ENCODE measurements at regions not wholly inside any gene's neighbourhood (a gene's known extent, or its start where the extent isn't known, plus 50 kb on each side); places are given as distances from the start of the nearest gene placed in this dataset.

DNA sequence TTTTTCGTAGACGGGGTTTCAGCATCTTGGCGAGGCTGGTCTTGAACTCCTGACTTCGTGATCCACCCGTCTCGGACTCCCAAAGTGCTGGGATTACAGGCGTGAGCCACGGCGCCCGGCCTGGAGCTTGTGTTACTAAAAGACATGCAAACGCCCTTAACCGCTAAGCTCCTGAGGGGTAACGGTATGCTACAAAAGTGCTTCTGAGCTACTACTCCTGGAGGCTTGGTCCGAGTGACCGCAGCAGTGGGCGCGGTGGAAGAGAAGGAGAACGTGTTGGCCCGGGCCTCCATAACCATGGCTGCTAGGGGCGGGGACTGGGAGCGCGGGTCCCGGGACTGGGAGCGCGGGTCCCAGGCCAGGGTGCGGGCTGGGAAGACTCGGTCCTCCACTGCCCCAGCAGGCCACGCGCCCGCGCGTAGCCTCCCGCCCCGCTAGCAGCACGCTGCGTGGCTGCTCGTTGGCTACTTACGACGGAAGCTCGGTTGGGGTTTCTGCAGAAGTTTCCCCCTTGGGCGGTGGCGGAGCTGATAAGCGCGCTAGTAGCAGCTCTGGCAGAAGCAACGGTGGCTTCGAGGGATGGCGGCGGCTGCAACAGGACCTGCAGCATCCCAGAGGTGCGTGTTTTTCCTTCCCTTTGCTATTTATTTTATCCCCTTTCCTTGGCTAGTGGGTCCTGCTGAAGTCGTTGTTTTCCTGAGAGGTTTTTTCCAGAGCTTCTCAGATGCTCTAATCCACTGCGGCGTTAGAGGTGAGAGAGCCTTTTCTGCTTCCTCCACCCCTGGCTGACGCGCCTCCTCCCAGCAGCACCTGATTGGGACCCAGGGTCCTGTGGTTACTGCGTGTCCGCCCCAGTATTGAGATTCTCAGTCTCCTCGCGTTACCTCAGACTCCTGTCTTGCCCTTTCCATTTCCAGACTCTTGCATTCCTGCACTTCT, 69.2 kb upstream of the CCDC180 start (continued):
- TF ChIP-seq, protein P1, sequence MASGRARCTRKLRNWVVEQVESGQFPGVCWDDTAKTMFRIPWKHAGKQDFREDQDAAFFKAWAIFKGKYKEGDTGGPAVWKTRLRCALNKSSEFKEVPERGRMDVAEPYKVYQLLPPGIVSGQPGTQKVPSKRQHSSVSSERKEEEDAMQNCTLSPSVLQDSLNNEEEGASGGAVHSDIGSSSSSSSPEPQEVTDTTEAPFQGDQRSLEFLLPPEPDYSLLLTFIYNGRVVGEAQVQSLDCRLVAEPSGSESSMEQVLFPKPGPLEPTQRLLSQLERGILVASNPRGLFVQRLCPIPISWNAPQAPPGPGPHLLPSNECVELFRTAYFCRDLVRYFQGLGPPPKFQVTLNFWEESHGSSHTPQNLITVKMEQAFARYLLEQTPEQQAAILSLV (CRISPR knock-in tag; IDR thresholded peaks at IDR 0.05; ENCODE audit: borderline replicate concordance) = no peak
- TF ChIP-seq, protein P2, sequence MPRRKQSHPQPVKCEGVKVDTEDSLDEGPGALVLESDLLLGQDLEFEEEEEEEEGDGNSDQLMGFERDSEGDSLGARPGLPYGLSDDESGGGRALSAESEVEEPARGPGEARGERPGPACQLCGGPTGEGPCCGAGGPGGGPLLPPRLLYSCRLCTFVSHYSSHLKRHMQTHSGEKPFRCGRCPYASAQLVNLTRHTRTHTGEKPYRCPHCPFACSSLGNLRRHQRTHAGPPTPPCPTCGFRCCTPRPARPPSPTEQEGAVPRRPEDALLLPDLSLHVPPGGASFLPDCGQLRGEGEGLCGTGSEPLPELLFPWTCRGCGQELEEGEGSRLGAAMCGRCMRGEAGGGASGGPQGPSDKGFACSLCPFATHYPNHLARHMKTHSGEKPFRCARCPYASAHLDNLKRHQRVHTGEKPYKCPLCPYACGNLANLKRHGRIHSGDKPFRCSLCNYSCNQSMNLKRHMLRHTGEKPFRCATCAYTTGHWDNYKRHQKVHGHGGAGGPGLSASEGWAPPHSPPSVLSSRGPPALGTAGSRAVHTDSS (CRISPR knock-in tag; conservative IDR thresholded peaks at IDR 0.05) = no peak
- TF ChIP-seq, protein P3, sequence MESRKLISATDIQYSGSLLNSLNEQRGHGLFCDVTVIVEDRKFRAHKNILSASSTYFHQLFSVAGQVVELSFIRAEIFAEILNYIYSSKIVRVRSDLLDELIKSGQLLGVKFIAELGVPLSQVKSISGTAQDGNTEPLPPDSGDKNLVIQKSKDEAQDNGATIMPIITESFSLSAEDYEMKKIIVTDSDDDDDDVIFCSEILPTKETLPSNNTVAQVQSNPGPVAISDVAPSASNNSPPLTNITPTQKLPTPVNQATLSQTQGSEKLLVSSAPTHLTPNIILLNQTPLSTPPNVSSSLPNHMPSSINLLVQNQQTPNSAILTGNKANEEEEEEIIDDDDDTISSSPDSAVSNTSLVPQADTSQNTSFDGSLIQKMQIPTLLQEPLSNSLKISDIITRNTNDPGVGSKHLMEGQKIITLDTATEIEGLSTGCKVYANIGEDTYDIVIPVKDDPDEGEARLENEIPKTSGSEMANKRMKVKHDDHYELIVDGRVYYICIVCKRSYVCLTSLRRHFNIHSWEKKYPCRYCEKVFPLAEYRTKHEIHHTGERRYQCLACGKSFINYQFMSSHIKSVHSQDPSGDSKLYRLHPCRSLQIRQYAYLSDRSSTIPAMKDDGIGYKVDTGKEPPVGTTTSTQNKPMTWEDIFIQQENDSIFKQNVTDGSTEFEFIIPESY (CRISPR knock-in tag; IDR thresholded peaks at IDR 0.05) = no peak
- TF ChIP-seq, protein P4, sequence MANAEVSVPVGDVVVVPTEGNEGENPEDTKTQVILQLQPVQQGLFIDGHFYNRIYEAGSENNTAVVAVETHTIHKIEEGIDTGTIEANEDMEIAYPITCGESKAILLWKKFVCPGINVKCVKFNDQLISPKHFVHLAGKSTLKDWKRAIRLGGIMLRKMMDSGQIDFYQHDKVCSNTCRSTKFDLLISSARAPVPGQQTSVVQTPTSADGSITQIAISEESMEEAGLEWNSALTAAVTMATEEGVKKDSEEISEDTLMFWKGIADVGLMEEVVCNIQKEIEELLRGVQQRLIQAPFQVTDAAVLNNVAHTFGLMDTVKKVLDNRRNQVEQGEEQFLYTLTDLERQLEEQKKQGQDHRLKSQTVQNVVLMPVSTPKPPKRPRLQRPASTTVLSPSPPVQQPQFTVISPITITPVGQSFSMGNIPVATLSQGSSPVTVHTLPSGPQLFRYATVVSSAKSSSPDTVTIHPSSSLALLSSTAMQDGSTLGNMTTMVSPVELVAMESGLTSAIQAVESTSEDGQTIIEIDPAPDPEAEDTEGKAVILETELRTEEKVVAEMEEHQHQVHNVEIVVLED (CRISPR knock-in tag; IDR thresholded peaks at IDR 0.05; ENCODE audit: borderline replicate concordance) = peak; percentile 87
- TF ChIP-seq FOXC1 (CRISPR knock-in tag; IDR thresholded peaks at IDR 0.05; ENCODE audit: borderline replicate concordance) (peak; percentile 73), MTF2 (CRISPR knock-in tag; IDR thresholded peaks at IDR 0.05; ENCODE audit: borderline replicate concordance) (no peak), TCF7L2 (IDR thresholded peaks at IDR 0.05; ENCODE audit: low read depth, low read length) (no peak), ZNF879 (CRISPR knock-in tag; IDR thresholded peaks at IDR 0.05) (no peak), HMG20A (CRISPR knock-in tag; IDR thresholded peaks at IDR 0.05; ENCODE audit: borderline replicate concordance) (no peak), MAZ (IDR thresholded peaks at IDR 0.05; ENCODE audit: borderline replicate concordance, low read depth, low read length) (no peak), MAZ (CRISPR knock-in tag; IDR thresholded peaks at IDR 0.05; ENCODE audit: low read depth) (peak; percentile 34; the same call in 1 of the 2 replicates), MEF2D (CRISPR knock-in tag; IDR thresholded peaks at IDR 0.05) (no peak)
- TF ChIP-seq, protein P5, sequence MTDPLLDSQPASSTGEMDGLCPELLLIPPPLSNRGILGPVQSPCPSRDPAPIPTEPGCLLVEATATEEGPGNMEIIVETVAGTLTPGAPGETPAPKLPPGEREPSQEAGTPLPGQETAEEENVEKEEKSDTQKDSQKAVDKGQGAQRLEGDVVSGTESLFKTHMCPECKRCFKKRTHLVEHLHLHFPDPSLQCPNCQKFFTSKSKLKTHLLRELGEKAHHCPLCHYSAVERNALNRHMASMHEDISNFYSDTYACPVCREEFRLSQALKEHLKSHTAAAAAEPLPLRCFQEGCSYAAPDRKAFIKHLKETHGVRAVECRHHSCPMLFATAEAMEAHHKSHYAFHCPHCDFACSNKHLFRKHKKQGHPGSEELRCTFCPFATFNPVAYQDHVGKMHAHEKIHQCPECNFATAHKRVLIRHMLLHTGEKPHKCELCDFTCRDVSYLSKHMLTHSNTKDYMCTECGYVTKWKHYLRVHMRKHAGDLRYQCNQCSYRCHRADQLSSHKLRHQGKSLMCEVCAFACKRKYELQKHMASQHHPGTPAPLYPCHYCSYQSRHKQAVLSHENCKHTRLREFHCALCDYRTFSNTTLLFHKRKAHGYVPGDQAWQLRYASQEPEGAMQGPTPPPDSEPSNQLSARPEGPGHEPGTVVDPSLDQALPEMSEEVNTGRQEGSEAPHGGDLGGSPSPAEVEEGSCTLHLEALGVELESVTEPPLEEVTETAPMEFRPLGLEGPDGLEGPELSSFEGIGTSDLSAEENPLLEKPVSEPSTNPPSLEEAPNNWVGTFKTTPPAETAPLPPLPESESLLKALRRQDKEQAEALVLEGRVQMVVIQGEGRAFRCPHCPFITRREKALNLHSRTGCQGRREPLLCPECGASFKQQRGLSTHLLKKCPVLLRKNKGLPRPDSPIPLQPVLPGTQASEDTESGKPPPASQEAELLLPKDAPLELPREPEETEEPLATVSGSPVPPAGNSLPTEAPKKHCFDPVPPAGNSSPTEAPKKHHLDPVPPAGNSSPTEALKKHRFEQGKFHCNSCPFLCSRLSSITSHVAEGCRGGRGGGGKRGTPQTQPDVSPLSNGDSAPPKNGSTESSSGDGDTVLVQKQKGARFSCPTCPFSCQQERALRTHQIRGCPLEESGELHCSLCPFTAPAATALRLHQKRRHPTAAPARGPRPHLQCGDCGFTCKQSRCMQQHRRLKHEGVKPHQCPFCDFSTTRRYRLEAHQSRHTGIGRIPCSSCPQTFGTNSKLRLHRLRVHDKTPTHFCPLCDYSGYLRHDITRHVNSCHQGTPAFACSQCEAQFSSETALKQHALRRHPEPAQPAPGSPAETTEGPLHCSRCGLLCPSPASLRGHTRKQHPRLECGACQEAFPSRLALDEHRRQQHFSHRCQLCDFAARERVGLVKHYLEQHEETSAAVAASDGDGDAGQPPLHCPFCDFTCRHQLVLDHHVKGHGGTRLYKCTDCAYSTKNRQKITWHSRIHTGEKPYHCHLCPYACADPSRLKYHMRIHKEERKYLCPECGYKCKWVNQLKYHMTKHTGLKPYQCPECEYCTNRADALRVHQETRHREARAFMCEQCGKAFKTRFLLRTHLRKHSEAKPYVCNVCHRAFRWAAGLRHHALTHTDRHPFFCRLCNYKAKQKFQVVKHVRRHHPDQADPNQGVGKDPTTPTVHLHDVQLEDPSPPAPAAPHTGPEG (CRISPR knock-in tag; IDR thresholded peaks at IDR 0.05) = no peak
- TF ChIP-seq, protein P6, sequence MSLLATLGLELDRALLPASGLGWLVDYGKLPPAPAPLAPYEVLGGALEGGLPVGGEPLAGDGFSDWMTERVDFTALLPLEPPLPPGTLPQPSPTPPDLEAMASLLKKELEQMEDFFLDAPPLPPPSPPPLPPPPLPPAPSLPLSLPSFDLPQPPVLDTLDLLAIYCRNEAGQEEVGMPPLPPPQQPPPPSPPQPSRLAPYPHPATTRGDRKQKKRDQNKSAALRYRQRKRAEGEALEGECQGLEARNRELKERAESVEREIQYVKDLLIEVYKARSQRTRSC (CRISPR knock-in tag; IDR thresholded peaks at IDR 0.05; ENCODE audit: low read depth) = no peak
